RWPE2 (cell line): ENCODE measurements at regions not wholly inside any gene's neighbourhood (a gene's known extent, or its start where the extent isn't known, plus 50 kb on each side); places are given as distances from the start of the nearest gene placed in this dataset.

Experiments
- ATAC-seq: fragments of 200-7000 bp; cut with Tn5 transposase; 3 replicates; pipeline ENCODE4 v1.9.1; 2021; ENCODE audit warnings: low read depth
- DNase-seq: peaks from one replicate; pipeline ENCODE4 v3.0.0-alpha.2; 2020; ENCODE audit warnings: low spot score
- H3K27ac ChIP-seq: fragments of 450-650 bp; 2 replicates; pipeline ENCODE4 v1.5.1; 2017; ENCODE audit warnings: mild to moderate bottlenecking; ENCODE audit not compliant: poor library complexity, severe bottlenecking
- H3K27me3 ChIP-seq: fragments of 250-450 bp; sonication (Bioruptor Pico); 2 replicates; pipeline ENCODE4 v1.5.1; 2021; ENCODE audit warnings: mild to moderate bottlenecking, moderate library complexity; ENCODE audit not compliant: insufficient read depth, poor library complexity, severe bottlenecking
- H3K36me3 ChIP-seq: fragments of 250-450 bp; sonication (Bioruptor Pico); 2 replicates; pipeline ENCODE4 v1.5.1; 2020; ENCODE audit warnings: low read depth, mild to moderate bottlenecking, moderate library complexity
- H3K4me1 ChIP-seq: fragments of 250-450 bp; sonication (Bioruptor Pico); 2 replicates; pipeline ENCODE4 v1.5.1; 2021; ENCODE audit warnings: mild to moderate bottlenecking, moderate library complexity; ENCODE audit not compliant: insufficient read depth, poor library complexity, severe bottlenecking
- H3K4me3 ChIP-seq: fragments of 250-450 bp; sonication (Bioruptor Pico); 2 replicates; pipeline ENCODE4 v1.5.1; 2021; ENCODE audit warnings: mild to moderate bottlenecking, moderate library complexity; ENCODE audit not compliant: severe bottlenecking
- H3K9me3 ChIP-seq: fragments of 250-450 bp; sonication (Bioruptor Pico); 2 replicates; pipeline ENCODE4 v1.5.1; 2021; ENCODE audit warnings: mild to moderate bottlenecking, moderate library complexity; ENCODE audit not compliant: severe bottlenecking
- TF ChIP-seq, protein P1 (sequence below): fragments of 450-650 bp; IDR thresholded peaks from one replicate; pipeline ENCODE4 v1.5.1; 2017; ENCODE audit warnings: mild to moderate bottlenecking, moderate library complexity; ENCODE audit not compliant: poor library complexity, severe bottlenecking

DNA sequence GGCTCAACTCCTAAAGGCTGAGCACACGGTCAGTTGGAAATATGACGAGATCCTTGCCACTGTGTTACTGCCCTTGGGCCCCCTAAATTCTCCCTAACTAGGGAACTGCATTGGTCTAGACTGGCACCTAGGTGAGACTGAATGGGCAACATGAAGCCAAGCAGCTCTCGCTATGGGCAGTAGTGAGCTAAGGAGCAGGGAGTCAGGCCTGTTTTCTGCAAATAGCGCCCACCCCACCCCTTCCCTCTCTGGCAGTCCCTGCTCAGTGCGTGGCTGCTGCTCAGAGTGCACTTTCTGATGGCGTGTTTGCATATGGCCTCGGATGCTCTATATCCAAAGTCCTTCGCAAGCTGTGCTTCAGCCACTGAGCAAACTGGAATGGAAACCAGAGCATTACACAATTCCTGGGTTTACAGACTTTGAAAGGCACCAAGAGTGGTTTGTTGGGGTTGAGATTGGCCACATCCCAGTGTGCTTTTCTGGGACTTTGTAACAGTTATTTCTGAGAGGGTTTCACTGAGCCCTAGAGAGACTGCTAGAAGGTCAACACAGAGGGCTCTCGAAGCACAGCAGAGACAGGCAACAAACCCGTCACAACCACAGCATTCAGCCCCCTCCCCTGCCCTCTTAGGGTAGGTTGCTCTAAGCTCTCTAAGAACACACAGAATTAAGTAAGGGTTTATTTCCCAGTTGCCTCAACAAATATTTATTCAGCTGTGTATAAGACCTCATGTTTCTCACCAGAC, 419.9 kb downstream of the STK39 start:
- H3K9me3 ChIP-seq, result no peaks in the 10 kb centered on the region
- H3K27ac ChIP-seq, result no peak overlapping the region
- peaks cover 6% of the 10 kb centered on the region for H3K27me3 ChIP-seq
- ATAC-seq (no peak), DNase-seq (no peak)
- TF ChIP-seq, protein P1, sequence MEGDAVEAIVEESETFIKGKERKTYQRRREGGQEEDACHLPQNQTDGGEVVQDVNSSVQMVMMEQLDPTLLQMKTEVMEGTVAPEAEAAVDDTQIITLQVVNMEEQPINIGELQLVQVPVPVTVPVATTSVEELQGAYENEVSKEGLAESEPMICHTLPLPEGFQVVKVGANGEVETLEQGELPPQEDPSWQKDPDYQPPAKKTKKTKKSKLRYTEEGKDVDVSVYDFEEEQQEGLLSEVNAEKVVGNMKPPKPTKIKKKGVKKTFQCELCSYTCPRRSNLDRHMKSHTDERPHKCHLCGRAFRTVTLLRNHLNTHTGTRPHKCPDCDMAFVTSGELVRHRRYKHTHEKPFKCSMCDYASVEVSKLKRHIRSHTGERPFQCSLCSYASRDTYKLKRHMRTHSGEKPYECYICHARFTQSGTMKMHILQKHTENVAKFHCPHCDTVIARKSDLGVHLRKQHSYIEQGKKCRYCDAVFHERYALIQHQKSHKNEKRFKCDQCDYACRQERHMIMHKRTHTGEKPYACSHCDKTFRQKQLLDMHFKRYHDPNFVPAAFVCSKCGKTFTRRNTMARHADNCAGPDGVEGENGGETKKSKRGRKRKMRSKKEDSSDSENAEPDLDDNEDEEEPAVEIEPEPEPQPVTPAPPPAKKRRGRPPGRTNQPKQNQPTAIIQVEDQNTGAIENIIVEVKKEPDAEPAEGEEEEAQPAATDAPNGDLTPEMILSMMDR, result no peak
- H3K36me3 ChIP-seq, result no peaks in the 10 kb centered on the region
- H3K4me1 ChIP-seq, result no peaks in the 10 kb centered on the region
- H3K4me3 ChIP-seq, result no peak overlapping the region

- H3K9me3 ChIP-seq, result no peaks in the 10 kb centered on the region
- H3K4me3 ChIP-seq, result no peak overlapping the region
- no peak overlapping the region for H3K27ac ChIP-seq
- no peaks in the 10 kb centered on the region for H3K36me3 ChIP-seq
- no peak for ATAC-seq
- no peak for DNase-seq
- peaks cover 6% of the 10 kb centered on the region for H3K27me3 ChIP-seq
- TF ChIP-seq, protein P1, result no peak
- H3K4me1 ChIP-seq, result no peaks in the 10 kb centered on the region
Measured at GRCh38 chr2:167826906-167827305, 420.5 kb downstream of the STK39 start.

DNA sequence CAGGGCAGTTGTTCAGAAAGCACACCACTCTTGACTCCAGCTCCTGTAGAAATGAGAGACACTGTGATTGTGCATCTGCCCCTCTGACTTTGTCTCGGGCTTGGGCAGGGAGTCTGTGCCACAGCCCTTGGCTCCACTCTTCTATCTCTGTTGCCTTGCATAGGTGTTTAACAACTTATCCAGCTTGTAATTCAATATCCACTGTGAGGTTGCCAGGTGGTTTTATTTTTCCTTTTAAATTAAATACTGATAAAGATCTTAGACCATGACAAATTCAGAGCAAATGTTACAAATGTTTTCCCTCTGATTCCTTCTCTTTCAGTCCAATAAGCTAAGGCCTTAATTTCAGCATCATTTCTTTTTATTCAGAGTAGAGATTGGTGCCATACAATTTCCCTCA, 421.7 kb downstream of the STK39 start:
- H3K36me3 ChIP-seq, result no peaks in the 10 kb centered on the region
- H3K4me3 ChIP-seq, result no peak overlapping the region
- no peak for ATAC-seq
- no peaks in the 10 kb centered on the region for H3K27me3 ChIP-seq
- no peaks in the 10 kb centered on the region for H3K4me1 ChIP-seq
- no peak overlapping the region for H3K27ac ChIP-seq
- H3K9me3 ChIP-seq, result no peaks in the 10 kb centered on the region
- TF ChIP-seq, protein P1, result no peak
- no peak for DNase-seq

GRCh38 chr2:167822690-167823465, 424.5 kb downstream of the STK39 start:
- no peak for DNase-seq
- H3K4me1 ChIP-seq, result no peaks in the 10 kb centered on the region
- H3K9me3 ChIP-seq, result no peaks in the 10 kb centered on the region
- H3K4me3 ChIP-seq, result no peak overlapping the region
- no peak overlapping the region for H3K27ac ChIP-seq
- H3K36me3 ChIP-seq, result no peaks in the 10 kb centered on the region
- ATAC-seq, result no peak
- H3K27me3 ChIP-seq, result no peaks in the 10 kb centered on the region
- TF ChIP-seq, protein P1, result no peak

DNA sequence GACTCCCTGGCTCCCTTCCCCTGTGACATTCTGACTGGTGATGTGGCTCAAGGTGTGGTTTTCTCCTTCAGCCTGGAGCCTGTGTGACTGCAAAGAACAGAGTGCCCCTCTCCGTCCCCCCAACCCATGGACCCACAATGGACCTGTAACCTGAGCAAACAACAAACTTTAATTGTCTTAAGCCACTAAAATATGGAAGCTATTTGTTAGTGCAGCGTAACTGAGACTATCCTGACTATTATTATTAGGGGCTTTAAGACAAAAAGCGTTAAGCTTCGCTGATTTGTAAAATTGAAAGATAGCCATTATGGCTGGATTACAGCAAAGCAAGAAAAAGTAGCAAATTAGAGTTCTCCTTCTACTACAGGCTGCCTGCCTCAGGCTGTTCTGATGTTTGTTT, 426.9 kb downstream of the STK39 start:
- no peak for DNase-seq
- TF ChIP-seq, protein P1, result no peak
- ATAC-seq, result no peak
- H3K4me1 ChIP-seq, result no peaks in the 10 kb centered on the region
- no peaks in the 10 kb centered on the region for H3K36me3 ChIP-seq
- H3K27me3 ChIP-seq, result no peaks in the 10 kb centered on the region
- no peak overlapping the region for H3K27ac ChIP-seq
- no peak overlapping the region for H3K4me3 ChIP-seq
- no peaks in the 10 kb centered on the region for H3K9me3 ChIP-seq
